Right lobe of liver (tissue), 4 donors: ENCODE measurements at regions not wholly inside any gene's neighbourhood (a gene's known extent, or its start where the extent isn't known, plus 50 kb on each side); places are given as distances from the start of the nearest gene placed in this dataset.

Source experiments
- POLR2A ChIP-seq: fragments of 450-650 bp; IDR thresholded peaks from one replicate; pipeline ENCODE4 v1.6.1; 2017; ENCODE audit warnings: antibody characterized with exemption, mild to moderate bottlenecking
- TF ChIP-seq, protein P1 (sequence below), 4 donors: fragments of 200-600 bp in 3 of 4; fragments of 450-650 bp in 1 of 4; IDR thresholded peaks; one replicate each; pipeline versions ENCODE4 v1.5.1 to v1.8.0; 2016 to 2022; ENCODE audit warnings: antibody characterized with exemption in 4 of 4, mild to moderate bottlenecking in 2 of 4
- donor health status: DM: no; HTN: no; CAD: no.
- donor health status: DM: no; HTN: no; CAD: no.
- donor health status: DM: no; HTN: yes; CAD: no.

GRCh38 chr1:94621395-94621794 lies 79.8 kb upstream of the F3 start:
- TF ChIP-seq, protein P1, sequence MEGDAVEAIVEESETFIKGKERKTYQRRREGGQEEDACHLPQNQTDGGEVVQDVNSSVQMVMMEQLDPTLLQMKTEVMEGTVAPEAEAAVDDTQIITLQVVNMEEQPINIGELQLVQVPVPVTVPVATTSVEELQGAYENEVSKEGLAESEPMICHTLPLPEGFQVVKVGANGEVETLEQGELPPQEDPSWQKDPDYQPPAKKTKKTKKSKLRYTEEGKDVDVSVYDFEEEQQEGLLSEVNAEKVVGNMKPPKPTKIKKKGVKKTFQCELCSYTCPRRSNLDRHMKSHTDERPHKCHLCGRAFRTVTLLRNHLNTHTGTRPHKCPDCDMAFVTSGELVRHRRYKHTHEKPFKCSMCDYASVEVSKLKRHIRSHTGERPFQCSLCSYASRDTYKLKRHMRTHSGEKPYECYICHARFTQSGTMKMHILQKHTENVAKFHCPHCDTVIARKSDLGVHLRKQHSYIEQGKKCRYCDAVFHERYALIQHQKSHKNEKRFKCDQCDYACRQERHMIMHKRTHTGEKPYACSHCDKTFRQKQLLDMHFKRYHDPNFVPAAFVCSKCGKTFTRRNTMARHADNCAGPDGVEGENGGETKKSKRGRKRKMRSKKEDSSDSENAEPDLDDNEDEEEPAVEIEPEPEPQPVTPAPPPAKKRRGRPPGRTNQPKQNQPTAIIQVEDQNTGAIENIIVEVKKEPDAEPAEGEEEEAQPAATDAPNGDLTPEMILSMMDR (IDR thresholded peaks at IDR 0.05) = no peak
- no peak for TF ChIP-seq POLR2A
